HG03575 (cell line): ENCODE measurements at regions not wholly inside any gene's neighbourhood (a gene's known extent, or its start where the extent isn't known, plus 50 kb on each side); places are given as distances from the start of the nearest gene placed in this dataset.
"Not testable (repeated sequence)": the region's sequence is repeated elsewhere in the genome, so short reads cannot be mapped to it uniquely, and the experiment has no call there.

ENCODE experiments used
- ATAC-seq: cut with Tn5 transposase; IDR thresholded peaks from one replicate; pipeline ENCODE4 v1.9.1; 2021; ENCODE audit not compliant: unreplicated experiment, insufficient number of reproducible peaks, low FRiP score; ENCODE audit errors: extremely low read depth

DNA sequence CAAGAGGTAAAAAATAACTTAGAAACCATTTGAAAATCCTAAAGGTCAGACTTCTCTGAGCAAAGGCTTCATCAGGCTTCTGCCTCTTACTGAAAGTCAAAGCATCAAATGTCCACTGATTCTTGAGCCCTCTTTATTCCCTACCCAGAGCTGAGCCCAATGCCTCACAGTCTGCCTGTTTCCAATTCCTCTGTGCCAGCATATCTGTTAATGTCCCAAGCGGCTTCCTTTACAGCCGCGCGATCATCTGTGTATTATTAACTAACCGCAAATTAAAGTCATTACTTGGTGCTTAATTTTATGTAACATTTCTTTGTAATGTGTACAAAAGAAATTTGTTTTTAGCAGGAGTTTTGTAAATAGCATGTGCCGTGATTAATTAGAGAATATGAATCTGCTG lies 418.8 kb upstream of the HNRNPA3 start:
- ATAC-seq, result no peak

DNA sequence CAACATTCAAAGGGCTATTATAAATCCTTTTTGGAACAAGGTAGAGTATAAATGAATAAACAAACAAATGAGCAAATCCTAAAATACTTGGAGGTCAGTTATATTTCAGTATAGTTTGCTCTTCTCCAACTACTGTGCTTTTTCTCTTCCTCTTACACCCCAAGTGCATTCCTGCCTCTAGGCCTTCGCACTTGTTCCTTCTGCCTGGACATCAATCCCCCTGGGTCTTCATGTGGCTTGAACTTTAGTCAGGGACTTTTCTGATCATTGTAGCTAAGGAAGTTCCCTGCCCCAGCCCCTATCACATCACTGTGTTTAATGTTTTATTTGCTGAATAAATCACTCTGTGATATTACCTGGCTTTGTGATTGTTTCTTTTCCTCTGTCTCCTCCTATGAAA lies 418.2 kb upstream of the HNRNPA3 start:
- ATAC-seq, result no peak

DNA sequence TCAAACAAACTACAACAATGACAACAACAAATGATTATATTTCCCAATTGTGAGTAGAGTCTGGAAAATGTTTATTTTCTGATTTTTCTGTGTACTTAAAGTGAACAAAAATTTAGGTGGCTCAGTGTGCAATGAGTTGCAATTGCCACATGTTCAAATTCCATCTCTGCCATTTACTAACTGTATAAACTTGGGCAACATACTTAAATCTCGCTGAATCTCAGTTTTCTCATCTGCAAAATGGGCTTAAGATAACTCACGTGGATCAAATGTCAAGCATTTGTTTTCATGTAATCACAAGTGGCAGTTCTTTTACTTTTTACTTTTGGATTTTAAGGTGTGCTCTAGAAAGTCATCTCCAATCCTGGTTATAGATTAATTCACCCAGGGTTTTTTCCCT lies 416.8 kb upstream of the HNRNPA3 start:
- no peak for ATAC-seq

DNA sequence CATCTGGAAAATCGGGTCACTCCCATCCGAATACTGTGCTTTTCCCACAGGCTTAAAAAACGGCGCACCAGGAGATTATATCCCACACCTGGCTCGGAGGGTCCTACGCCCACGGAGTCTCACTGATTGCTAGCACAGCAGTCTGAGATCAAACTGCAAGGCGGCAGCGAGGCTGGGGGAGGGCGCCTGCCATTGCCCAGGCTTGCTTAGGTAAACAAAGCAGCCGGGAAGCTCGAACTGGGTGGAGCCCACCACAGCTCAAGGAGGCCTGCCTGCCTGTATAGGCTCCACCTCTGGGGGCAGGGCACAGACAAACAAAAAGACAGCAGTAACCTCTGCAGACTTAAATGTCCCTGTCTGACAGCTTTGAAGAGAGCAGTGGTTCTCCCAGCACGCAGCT lies 415.9 kb upstream of the HNRNPA3 start:
- ATAC-seq, result not testable (repeated sequence)

DNA sequence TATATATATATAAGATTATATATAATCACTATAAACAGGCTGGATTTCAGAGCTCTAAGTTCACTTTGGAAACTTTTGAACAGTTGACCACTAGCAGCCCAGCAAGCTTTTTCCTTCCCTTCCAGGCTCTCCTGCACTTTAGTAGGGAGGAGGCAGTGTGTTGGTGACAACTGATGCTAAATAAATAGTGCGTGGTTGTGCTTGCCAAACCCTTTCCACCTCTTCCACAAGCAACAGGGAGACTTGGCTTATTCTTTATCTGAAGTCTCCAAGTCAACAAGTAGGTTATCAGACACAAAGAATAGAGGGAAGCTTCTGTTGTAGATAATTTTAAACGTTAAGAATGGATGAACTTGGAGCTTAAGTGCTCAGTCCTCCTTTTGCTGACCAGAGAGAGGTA lies 408.2 kb upstream of the HNRNPA3 start:
- no peak for ATAC-seq

DNA sequence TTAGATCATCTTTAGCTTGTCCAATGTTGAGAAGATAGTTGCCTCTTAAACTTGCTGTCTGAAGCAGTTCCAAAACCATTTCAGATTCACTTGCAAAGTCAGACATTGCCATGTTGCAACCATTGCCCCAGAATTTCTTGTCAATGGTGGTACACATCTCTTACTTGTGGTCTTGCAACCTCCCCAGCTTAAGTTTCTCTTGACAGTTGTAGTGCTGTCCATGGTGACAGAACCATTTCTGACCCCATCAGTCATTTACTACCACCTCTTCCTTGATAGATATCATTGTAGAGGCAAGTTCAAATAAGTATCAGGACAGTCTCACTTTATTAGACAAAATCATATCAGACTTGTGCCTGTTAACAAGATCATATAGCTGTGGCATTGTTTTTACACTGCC lies 407.2 kb upstream of the HNRNPA3 start:
- no peak for ATAC-seq

DNA sequence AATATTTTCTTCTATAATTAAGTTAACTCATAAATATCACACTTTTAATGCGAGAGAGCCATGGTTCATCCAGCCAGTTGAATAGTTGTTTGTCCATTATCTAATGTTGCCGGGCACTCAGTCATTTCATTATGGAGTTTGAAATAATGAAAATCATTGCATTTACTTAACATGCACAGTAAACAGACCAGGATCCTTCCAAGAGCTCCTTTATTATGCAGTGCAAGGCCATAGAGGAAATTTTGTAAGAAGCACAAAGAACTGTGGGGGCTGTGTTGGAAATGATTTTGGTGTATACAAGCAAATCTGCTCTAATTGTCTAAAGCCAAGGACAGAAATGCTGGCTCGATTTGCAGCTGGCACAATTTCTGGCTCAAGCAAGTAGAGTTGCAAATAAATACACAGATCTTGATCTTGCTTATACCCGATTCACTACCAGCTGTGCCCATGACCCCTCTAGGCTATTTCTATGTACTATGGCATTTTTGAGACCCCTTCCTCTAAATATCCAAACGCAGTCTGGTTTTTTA lies 400.3 kb upstream of the HNRNPA3 start:
- no peak for ATAC-seq

DNA sequence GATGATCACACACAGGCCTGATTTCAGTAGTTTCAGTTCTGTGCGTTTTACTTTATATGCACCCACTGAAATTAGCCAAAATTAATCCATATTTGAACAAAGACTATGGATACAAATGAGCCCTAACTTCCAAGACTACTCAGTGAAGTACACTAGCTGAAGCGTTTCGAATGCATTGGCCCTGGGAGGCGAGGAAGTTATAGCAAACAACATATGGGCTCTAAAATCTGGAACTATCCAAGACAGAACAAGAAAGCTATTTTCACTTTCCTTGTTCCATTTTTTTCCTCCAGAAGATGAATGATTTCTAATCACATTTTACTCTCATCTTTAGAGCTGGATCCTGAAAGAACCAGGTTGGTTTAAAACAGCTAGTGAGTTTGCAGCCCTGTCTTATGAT lies 399.4 kb upstream of the HNRNPA3 start:
- no peak for ATAC-seq

DNA sequence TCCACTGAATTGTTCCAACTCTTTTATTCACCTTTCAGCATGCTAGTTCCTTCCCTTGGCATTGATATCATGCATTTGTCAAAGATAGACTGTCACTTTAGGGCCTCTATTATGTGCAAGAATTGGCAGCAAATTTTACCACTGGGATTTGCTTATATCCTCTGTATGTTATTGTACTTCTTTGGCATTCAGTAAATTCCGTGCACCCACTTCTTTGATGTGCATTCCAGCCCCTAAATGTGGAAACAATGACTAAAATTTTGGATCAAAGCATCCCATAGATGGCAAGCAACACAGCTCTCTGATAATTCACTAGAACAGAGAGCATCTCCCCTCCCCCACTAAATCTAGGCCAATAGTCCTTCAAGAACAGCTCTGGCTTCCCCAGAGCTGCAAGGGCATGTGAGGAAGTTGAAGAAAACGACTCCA lies 399.0 kb upstream of the HNRNPA3 start:
- ATAC-seq, result no peak

DNA sequence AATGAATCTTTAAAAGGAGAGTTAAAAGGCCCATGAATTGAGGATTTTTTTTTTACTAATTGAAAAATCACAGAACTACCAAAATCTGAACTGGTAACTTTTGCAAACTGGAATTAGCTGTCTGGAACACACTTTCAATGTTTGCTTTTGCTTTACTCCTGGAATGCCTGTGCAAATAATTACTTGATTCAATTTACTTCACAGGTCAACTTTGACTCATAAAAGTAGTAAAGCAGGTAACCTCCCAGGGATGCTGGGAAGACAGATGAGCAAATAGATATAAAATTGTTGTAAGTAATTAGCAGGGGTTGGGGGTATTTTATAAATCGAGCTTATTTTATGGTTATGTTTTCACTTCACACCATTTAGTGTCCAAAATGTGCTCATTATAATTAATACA lies 398.3 kb upstream of the HNRNPA3 start:
- no peak for ATAC-seq

DNA sequence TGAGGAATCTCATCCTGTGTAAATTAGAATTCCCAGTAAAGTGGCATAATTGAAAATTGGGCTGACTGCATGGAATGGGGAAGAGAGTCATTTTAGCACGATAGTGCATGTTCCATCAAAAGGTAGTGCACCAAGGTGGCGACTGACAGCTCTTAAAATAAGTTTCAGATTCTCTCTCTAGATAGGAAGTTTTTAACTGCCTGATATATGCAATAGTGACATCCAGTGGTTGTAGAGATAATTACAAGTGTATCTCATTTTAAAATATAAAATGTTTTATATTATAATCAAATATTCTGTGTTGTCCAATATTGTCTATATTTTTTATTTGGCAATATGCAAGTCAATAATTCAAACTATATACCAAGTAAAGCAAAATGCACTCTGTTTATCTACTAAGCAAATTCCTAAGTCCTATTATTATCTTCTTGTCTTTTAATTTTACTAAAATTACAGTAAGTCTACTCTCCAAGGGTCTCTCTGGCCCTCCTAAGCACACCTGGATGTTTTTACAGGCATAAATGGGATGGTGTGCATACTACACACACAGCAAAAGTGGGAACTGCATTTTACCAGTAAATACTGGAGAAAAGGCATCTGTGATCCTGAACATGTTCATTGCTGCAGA lies 397.7 kb upstream of the HNRNPA3 start:
- ATAC-seq, result no peak

DNA sequence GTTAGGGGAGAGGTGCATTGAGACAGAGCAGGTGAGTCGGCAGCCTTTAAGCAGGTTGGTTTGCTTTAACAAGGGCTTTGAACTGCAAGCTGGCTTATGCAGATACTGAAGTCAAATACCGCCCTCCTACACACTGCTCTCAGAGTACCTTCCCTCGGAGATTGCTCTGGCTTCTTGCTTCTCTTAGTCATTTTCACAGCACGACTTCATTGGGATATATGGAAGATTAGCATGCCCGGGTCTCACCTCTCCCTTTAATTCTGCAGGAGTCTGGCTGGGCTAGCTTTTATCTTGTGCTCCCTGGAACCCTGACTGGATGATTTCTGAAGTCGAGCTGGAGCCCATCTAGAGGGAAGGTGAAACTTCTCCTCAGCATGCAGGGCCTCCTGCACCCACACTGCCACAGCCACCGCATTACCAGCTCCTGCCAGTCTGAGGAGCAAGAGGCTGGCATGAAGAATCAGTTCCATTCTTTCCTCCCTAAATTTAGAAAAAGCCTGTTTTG lies 395.5 kb upstream of the HNRNPA3 start:
- ATAC-seq, result no peak

DNA sequence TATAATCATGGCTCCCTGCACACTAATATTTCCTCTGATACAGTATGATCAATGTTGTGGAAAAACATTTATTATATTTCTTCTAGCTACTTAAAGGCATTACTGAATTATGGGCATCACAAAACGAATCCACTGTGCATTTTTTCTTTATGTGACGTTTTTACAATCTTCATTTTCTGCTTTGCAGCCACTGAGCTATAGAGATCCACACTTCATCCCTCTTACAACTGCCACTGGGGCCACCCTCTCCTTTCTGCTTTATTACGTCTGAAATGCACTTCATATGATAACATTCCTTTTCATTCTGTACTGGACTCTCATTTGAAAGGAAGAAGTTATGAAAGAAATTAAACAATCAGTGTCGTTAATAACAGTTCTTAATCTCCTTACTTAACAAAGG lies 394.5 kb upstream of the HNRNPA3 start:
- ATAC-seq, result no peak

DNA sequence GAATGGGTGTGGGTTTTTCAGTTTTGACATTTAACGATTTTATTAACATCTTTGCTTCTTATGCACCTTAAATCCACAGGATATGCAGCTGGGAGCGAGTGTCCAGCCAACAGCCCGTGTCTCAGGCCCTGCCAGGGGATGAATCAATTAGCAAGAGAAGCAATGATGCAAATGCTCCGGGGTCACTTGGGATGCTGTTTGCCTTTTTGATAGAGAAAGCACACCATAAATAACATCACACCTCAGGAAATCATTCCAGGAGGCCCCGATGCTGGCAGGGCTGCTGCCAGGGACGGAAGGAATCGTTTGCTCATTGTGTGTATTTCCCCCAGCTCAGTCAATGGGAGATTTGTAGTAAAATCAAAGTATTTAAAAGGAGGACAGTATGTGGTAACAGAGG lies 394.0 kb upstream of the HNRNPA3 start:
- no peak for ATAC-seq

DNA sequence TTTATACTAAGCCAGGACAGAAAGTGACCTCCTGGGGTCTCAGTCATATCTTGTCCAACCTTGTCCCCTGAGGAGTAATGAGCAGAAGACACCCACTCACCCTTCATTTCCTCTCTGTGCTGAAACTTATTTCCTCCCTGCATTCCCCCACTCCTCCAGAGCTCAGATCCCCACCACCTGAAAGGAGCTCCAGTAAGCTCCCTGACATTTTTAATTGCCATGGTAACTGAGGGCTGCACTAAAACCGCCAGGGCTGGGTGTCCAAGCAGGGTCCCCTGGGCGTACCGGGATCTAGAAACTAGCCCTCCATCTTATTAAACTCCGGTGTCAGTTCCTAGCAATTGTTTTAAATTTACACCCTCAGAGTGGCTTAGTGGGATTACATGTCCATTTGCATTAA lies 393.3 kb upstream of the HNRNPA3 start:
- ATAC-seq, result no peak

DNA sequence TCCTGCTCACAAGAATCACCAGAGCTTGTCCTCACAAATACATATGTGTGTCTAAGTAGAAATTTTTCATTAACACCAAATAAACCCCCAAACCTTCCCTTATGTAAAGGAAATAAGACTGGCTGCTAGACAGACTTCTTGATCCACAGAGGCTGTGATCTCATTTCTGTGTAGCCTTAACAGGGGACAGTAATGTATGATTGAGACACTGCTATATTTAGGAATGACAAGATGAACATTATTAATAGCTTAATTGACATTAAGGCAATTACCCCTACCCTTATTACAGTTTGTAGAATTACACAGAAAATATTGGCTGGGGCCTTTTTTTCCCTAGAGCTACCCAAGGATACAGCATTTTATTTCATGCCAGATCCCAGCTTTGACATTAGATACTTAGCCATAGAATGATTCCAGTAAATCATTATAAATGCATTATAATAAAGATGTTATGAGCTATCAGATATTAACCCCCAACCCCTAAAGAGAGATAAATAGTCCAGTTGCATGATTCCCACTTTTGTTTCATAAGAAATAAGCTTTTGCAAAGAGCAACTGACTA lies 392.1 kb upstream of the HNRNPA3 start:
- ATAC-seq, result no peak

DNA sequence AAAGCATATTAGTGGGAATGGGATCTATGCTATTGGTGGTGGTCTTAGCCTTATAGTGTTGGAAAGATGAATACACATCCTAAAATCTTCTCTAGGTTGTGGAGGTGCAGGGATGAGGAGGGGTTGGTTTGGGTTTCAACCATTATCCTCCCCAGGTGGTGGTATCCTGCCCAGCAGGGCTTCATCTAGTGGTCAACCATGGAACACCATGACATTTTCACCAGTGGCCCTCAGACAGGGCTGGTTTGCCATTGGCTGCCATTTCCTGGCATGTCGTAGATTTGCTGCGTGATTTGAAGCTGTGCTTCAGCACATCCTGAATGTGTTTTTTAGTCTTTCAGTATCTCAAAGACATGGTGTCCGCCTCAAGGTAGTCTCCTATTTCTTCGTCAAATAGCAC lies 391.2 kb upstream of the HNRNPA3 start:
- no peak for ATAC-seq

DNA sequence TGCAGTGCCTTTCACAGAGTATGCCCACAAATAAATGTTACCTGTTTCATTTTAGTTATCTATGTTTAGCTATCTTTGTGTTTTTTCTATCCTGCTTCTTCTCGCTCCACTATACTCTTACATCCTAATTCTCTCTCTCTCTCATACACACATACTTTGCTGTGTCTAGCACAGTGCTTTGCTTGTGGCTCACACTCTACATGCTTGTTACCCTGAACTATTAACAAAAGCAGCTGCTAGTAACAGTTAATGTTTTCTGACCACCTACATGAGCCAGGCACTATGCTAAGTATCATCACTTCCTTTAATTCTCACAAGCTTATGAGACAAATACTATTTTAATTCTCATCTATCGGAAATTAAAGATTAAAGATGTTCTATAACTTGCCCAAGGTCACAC lies 390.5 kb upstream of the HNRNPA3 start:
- no peak for ATAC-seq

DNA sequence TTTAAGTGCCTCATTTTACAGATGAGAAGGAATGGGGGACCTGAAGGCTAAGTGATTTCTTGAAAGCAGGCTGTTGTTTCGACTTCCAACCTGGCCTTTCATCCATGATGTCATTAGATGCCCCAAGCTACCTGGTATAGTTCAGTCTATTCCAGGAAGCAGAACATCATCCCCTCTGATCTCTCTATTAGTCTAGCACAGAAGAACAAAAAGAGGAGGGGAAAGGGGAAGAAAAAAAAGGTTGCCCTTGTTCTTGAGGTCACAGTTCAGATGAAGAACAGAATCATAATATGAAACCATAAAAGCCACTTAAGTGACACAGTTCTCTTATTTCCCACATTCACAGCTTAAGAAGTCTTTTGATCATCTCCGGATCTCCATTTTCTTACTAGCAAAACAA lies 386.2 kb upstream of the HNRNPA3 start:
- no peak for ATAC-seq

DNA sequence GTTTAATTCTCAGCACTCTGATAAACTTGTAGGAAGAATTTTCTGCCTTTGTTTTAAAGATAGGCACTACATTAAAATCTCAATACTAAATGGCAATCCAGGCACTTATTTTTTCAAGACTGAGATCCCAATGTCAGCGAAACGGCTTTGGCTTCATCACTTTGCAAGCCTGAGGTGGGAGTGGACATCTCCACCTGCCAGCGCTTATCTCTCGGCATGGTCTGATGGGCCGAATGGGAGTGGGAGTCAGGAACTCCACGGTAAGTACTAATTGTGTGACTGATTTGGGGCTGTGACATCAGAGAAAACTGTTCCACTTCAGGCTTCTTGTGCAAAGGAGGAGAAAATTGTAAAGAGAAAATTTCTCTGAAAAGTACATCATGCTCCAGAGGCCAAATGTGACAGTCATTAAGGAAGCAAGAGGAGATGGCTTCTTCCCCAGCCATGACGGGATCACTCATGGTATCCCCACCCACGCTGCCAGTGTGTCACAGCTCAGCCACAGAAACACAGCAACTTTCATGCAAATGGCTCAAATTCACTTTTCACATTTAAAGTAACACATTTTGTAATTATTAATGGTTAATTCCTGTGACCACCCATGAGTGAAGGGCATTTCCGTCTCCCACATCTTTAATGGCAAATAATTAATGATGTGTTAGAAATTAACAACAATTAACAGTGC lies 385.5 kb upstream of the HNRNPA3 start:
- ATAC-seq, result no peak
